Gastroesophageal sphincter (tissue), 4 donors: ENCODE measurements at regions not wholly inside any gene's neighbourhood (a gene's known extent, or its start where the extent isn't known, plus 50 kb on each side); places are given as distances from the start of the nearest gene placed in this dataset.
"Not testable (repeated sequence)": the region's sequence is repeated elsewhere in the genome, so short reads cannot be mapped to it uniquely, and the experiment has no call there.

Experiments used
- ATAC-seq: fragments of 150-250 bp; one replicate; pipeline ENCODE4 v1.9.1; 2016; ENCODE audit warnings: mild to moderate bottlenecking, moderate library complexity
- H3K27ac ChIP-seq, 4 donors: fragments of 200-600 bp; sonication (generic) in 3 of 4; 1 replicate in 3 of 4; 2 replicates in 1 of 4; pipeline ENCODE4 v1.5.1; 2016 to 2019
- H3K27me3 ChIP-seq: fragments of 200-600 bp; sonication (generic); one replicate; pipeline ENCODE4 v1.5.1; 2019
- H3K36me3 ChIP-seq, 2 donors: fragments of 200-600 bp; sonication (generic); one replicate each; pipeline ENCODE4 v1.5.1; 2019; ENCODE audit warnings: control low read depth in 1 of 2
- H3K4me1 ChIP-seq, 3 donors: fragments of 200-600 bp; sonication (generic); 1 replicate in 2 of 3; 2 replicates in 1 of 3; pipeline ENCODE4 v1.5.1; 2016 to 2019; ENCODE audit warnings: control low read depth in 2 of 3
- H3K4me3 ChIP-seq, 2 donors: fragments of 200-600 bp; sonication (generic); one replicate each; pipeline ENCODE4 v1.5.1; 2019; ENCODE audit warnings: mild to moderate bottlenecking in 1 of 2, moderate library complexity in 1 of 2
- H3K9me3 ChIP-seq, 3 donors: fragments of 200-600 bp; sonication (generic); one replicate each; pipeline ENCODE4 v1.5.1; 2017 to 2019; ENCODE audit warnings: control low read depth in 2 of 3
- EP300 ChIP-seq: sonication (generic); formaldehyde crosslinking; IDR thresholded peaks from one replicate; pipeline ENCODE4 v1.6.1; 2017; ENCODE audit warnings: antibody characterized with exemption, mild to moderate bottlenecking
- POLR2A ChIP-seq, 2 donors: fragments of 450-650 bp; IDR thresholded peaks; one replicate each; pipeline ENCODE4 v1.6.1; 2017; ENCODE audit warnings: antibody characterized with exemption in 2 of 2, mild to moderate bottlenecking in 2 of 2, moderate library complexity in 1 of 2
- POLR2AphosphoS5 ChIP-seq: sonication (generic); formaldehyde crosslinking; IDR thresholded peaks from one replicate; pipeline ENCODE4 v1.6.1; 2017; ENCODE audit warnings: antibody characterized with exemption
- WGBS, 2 donors: methylation state at CpG; one replicate each; pipeline ENCODE4 v1.1.5; 2018; ENCODE audit warnings: low coverage in 1 of 2; 5-methylcytosine and 5-hydroxymethylcytosine counted together
- TF ChIP-seq, protein P1 (sequence below), 4 experiments: fragments of 200-600 bp in 2 of 4; fragments of 450-650 bp in 2 of 4; sonication (generic) in 1 of 4; IDR thresholded peaks; one replicate each; pipeline ENCODE4 v1.5.1; 2017 to 2019; ENCODE audit warnings: antibody characterized with exemption in 4 of 4, mild to moderate bottlenecking in 2 of 4, moderate library complexity in 2 of 4

DNA sequence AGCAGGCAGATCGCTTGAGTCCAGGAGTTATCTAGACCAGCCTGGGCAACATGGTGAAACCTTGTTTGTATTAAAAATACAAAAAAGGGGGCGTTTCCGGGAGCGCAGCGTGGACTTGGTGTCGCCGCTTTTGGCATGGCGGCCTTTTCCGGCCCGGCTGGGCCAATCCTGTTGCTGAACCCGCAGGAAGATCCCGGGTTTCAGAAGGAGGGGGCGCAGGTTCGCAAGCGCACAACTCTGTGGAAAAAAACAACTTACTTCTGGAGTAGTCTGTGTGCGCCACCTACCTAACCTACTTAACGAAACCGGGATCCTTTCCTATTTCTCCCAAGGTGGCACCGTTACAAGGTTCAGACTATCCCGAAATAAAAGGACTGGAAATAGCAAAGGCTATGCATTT is 198.6 kb downstream of the MSX2 start:
- no peaks in the 10 kb centered on the region for H3K27me3 ChIP-seq
- no peaks in the 10 kb centered on the region for H3K36me3 ChIP-seq
- no peaks in the 10 kb centered on the region for H3K9me3 ChIP-seq
- TF ChIP-seq POLR2A (IDR thresholded peaks at IDR 0.05): no peak
- WGBS, 2 donors: 81 to 93% methylated on average over 2 to 20 of the region's 20 CpGs
- no peak overlapping the region for H3K27ac ChIP-seq
- ATAC-seq: no peak
- H3K4me1 ChIP-seq: no peaks in the 10 kb centered on the region
- no peak overlapping the region for H3K4me3 ChIP-seq

DNA sequence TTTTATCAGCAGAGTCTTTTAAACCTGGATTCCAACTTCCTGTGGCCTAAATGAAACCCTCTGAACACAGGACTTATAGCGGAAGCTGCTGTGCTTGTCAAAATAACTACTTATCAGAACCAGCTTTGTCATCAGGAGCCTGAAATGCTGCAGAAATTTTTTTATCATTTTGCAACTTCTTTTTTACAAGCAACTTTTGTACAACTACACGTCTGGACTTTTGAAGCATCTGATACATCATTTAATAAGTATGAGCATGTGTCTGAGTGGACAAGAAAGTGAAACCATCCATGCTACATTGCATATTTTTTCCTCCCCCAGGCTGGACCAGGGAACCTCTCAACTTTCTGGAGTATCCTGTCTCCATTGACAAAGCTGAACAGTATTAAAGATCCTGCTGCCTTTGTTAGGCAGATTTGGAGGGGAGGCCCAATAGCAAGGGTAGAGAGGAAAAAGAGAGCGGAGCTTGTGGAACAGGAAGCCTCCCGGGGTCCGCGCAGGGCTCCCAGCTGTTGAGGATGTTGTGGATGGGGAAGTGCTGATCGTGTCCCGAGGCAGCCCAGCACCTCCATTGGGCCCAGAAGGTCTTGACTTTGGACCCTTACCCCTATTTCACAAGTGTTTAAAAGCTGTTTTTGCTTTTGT is 196.6 kb downstream of the MSX2 start:
- 56 to 59% methylated on average over 4 to 8 of the region's 8 CpGs for WGBS, 2 donors
- H3K9me3 ChIP-seq: no peaks in the 10 kb centered on the region
- no peak overlapping the region for H3K27ac ChIP-seq
- no peak for ATAC-seq
- H3K27me3 ChIP-seq: no peaks in the 10 kb centered on the region
- no peaks in the 10 kb centered on the region for H3K36me3 ChIP-seq
- TF ChIP-seq, protein P1, sequence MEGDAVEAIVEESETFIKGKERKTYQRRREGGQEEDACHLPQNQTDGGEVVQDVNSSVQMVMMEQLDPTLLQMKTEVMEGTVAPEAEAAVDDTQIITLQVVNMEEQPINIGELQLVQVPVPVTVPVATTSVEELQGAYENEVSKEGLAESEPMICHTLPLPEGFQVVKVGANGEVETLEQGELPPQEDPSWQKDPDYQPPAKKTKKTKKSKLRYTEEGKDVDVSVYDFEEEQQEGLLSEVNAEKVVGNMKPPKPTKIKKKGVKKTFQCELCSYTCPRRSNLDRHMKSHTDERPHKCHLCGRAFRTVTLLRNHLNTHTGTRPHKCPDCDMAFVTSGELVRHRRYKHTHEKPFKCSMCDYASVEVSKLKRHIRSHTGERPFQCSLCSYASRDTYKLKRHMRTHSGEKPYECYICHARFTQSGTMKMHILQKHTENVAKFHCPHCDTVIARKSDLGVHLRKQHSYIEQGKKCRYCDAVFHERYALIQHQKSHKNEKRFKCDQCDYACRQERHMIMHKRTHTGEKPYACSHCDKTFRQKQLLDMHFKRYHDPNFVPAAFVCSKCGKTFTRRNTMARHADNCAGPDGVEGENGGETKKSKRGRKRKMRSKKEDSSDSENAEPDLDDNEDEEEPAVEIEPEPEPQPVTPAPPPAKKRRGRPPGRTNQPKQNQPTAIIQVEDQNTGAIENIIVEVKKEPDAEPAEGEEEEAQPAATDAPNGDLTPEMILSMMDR (IDR thresholded peaks at IDR 0.05): no peak
- no peak for TF ChIP-seq POLR2AphosphoS5
- no peak overlapping the region for H3K4me3 ChIP-seq
- H3K4me1 ChIP-seq: no peaks in the 10 kb centered on the region

DNA sequence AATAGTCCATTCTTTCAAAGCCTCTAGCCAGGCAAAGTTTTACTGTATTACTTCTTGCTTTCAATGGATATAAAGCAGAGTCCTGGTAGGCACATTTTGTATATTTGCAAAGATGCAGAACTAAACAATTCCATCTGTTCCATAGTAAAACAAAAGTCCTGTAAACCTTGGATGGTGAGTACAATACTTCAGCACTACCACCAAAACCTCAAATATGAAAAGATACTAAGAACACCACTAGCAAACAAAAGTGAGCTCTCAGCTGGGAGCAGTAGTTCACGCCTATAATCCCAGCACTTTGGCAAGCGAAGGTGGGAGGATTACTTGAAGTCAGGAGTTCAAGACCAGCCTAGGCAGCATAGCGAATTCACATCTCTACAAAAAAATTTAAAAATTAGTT is 195.0 kb downstream of the MSX2 start:
- Histone ChIP-seq H3K36me3 (no peaks in the 10 kb centered on the region), H3K9me3 (no peaks in the 10 kb centered on the region), H3K4me1 (no peaks in the 10 kb centered on the region), H3K27ac (no peak overlapping the region), H3K4me3 (no peak overlapping the region), H3K27me3 (no peaks in the 10 kb centered on the region)
- ATAC-seq: no peak
- TF ChIP-seq EP300: no peak
- no peak for TF ChIP-seq POLR2A (IDR thresholded peaks at IDR 0.05)
- no peak for TF ChIP-seq POLR2AphosphoS5
- TF ChIP-seq, protein P1 (IDR thresholded peaks at IDR 0.05): no peak
- 89 to 90% methylated on average over 3 of the region's 3 CpGs for WGBS, 2 donors

DNA sequence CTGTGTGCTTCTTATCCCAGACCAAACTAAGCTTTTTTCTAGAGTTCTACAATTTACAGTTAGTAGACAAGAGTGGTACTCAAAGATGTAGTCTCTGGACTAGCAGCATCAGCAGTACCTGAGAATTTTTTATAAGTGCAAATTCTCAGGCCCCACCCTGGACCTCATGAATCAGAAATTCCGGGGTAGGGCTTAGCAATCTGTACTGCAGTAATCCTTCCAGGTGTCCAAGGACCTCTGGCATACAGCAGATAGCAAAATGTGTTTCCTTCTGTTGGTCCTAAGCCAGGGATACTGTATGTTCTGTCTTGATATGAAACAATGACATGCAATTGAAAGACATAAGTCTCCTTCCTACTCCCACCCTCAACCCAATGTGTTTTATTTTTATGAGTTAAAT is 194.3 kb downstream of the MSX2 start:
- Histone ChIP-seq H3K9me3 (no peaks in the 10 kb centered on the region), H3K27ac (no peak overlapping the region), H3K4me3 (no peak overlapping the region), H3K36me3 (no peaks in the 10 kb centered on the region), H3K4me1 (no peaks in the 10 kb centered on the region), H3K27me3 (no peaks in the 10 kb centered on the region)
- WGBS, 2 donors: 63 to 71% methylated on average over 1 of the region's 1 CpG
- no peak for ATAC-seq
- TF ChIP-seq POLR2AphosphoS5: no peak
- TF ChIP-seq, protein P1 (IDR thresholded peaks at IDR 0.05): no peak
- TF ChIP-seq EP300: no peak
- no peak for TF ChIP-seq POLR2A (IDR thresholded peaks at IDR 0.05)

DNA sequence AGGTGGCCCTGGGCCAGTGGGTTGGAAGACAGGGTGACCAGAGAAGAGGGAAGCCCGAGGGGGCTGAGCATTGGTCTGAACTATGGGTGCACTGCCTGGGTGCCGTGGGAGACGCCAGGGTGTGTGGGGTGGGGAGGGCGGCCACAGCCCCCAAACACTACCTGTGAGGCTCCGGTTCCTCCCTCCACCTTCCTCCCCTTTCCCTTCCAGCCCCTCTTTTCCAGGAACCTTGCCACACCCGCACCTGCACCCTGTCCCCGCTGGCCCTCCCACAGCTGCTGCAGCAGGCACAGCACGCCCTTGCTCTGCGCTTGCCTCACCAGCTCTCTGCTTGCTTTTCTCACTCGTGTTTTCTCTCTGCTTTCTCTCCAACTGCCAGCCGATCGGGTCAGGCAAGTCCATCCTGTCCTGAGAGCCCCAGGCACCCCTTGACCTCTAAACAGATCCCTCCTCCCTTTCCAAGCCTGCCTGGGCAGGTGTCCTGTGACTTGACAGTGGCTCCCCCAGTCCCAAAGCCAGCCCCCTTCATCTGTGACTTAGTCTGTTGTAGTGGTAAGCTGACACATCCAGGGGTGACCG is 193.7 kb downstream of the MSX2 start:
- no peak overlapping the region for H3K27ac ChIP-seq
- ATAC-seq: no peak
- no peak overlapping the region for H3K4me3 ChIP-seq
- WGBS, 2 donors: 81 to 83% methylated on average over 1 to 11 of the region's 13 CpGs
- H3K9me3 ChIP-seq: no peaks in the 10 kb centered on the region
- no peaks in the 10 kb centered on the region for H3K27me3 ChIP-seq
- H3K36me3 ChIP-seq: no peaks in the 10 kb centered on the region
- TF ChIP-seq POLR2AphosphoS5 (no peak), POLR2A (IDR thresholded peaks at IDR 0.05) (no peak), EP300 (no peak)
- TF ChIP-seq, protein P1 (IDR thresholded peaks at IDR 0.05): no peak
- no peaks in the 10 kb centered on the region for H3K4me1 ChIP-seq

DNA sequence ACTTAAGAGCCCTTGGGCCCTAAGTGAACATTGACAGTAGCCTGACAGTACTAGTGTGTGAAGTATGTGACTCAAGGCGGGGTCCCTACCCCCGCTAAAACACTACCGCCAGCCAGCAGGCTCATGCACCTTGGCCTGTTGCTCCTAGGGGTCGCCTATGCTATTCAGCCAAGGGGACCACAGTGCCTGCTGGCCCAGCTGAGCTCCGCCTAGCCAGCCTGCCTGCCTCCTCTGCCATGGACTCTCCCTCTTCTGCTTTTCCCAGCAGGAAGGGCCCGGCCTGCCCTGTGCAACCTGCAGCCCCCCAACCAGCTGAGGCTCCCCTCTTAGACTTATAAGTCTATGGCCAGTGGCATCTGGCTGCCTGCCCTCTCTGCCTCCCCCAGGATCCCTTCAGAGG is 193.1 kb downstream of the MSX2 start:
- not testable (repeated sequence) for H3K27me3 ChIP-seq, H3K4me1 ChIP-seq, ATAC-seq, H3K9me3 ChIP-seq, H3K4me3 ChIP-seq, H3K36me3 ChIP-seq, H3K27ac ChIP-seq
- WGBS, 2 donors: no CpG with 5 or more reads among the region's 6 CpGs

DNA sequence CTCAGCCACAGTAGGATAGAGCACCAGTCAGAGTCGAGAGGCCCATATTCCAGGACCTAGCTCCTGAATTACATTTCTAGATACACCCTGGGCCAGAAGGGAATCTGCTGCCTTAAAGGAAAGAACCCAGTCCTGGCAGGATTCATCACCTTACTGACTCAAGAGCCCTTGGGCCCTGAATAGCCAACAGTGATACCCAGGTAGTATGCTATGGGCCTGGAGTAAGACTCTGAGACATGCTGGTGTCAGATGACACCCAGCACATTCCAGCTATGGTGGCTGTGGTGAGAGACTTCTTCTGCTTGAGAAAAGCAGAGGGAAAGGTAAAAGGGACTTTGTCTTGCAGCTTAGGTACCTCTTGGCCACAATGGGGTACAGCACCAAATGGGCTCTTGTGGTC is 192.5 kb downstream of the MSX2 start:
- H3K27ac ChIP-seq, H3K4me3 ChIP-seq, H3K36me3 ChIP-seq, H3K27me3 ChIP-seq, ATAC-seq, H3K9me3 ChIP-seq, H3K4me1 ChIP-seq: not testable (repeated sequence)
- WGBS, 2 donors: 100% methylated on average over 1 of the region's 1 CpG; no CpG with 5 or more reads in 1 of the 2 donors
